ENCODE measurements at regions not wholly inside any gene's neighbourhood (a gene's known extent, or its start where the extent isn't known, plus 50 kb on each side); places are given as distances from the start of the nearest gene placed in this dataset.

- DNase-seq (ENCODE audit: low read depth): no peak
These were observed 85.1 kb downstream of the GNL3L start for GRCh38 chrX:54615109-54615508.

GRCh38 chrX:54633641-54634040, 103.6 kb downstream of the GNL3L start:
- no peak for DNase-seq (ENCODE audit: low read depth)

GRCh38 chrX:54639018-54639345, 109.0 kb downstream of the GNL3L start:
- DNase-seq (ENCODE audit: low read depth): no peak

- peak; percentile 95 for DNase-seq (ENCODE audit: low read depth)
These were observed 109.5 kb downstream of the GNL3L start for GRCh38 chrX:54639346-54640102.

- peak; percentile 12 for DNase-seq (ENCODE audit: low read depth)
These were observed 110.2 kb downstream of the GNL3L start for GRCh38 chrX:54640103-54640690.

- DNase-seq (ENCODE audit: low read depth): peak; percentile 87
These were observed 110.7 kb downstream of the GNL3L start for GRCh38 chrX:54640736-54641135.

GRCh38 chrX:54641530-54641929, 111.5 kb downstream of the GNL3L start:
- DNase-seq (ENCODE audit: low read depth): no peak

GRCh38 chrX:54647607-54648006, 117.6 kb downstream of the GNL3L start:
- DNase-seq (ENCODE audit: low read depth): peak; percentile 3

- DNase-seq (ENCODE audit: low read depth): no peak
These were observed 129.5 kb downstream of the GNL3L start for GRCh38 chrX:54659547-54659946.

- no peak for DNase-seq (ENCODE audit: low read depth)
These were observed 122.3 kb downstream of the ITIH6 start for GRCh38 chrX:54675762-54676161.

GRCh38 chrX:54695231-54695630, 102.8 kb downstream of the ITIH6 start:
- DNase-seq (ENCODE audit: low read depth): peak; percentile 50

- peak; percentile 0 for DNase-seq (ENCODE audit: low read depth)
These were observed 102.1 kb downstream of the ITIH6 start for GRCh38 chrX:54695816-54696487.

All from LHCN-M2 (cell line).